ENCODE measurements at regions not wholly inside any gene's neighbourhood (a gene's known extent, or its start where the extent isn't known, plus 50 kb on each side); places are given as distances from the start of the nearest gene placed in this dataset.

DNA sequence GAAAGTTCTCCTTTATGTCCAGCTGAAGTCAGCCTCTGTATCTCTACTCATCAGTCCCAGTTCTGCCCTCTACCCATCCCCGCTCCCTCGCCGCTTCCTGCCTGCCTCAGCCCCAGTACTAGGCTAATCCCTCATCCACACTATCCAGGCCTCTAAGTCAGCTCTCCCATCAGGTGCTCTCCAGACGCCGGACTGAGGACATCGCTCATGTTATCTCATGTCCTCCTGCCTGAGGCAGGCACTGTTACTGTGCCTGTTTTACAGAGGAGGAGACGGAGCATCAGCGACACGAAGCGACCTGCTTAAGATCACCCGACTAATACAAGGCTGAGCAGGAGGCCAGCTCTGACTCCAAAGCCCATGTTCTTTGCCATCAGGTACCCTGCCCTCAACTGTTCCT lies 57.3 kb upstream of the RUNX3 start:
- DNase-seq (ENCODE audit: low read depth, low spot score) = no peak

DNA sequence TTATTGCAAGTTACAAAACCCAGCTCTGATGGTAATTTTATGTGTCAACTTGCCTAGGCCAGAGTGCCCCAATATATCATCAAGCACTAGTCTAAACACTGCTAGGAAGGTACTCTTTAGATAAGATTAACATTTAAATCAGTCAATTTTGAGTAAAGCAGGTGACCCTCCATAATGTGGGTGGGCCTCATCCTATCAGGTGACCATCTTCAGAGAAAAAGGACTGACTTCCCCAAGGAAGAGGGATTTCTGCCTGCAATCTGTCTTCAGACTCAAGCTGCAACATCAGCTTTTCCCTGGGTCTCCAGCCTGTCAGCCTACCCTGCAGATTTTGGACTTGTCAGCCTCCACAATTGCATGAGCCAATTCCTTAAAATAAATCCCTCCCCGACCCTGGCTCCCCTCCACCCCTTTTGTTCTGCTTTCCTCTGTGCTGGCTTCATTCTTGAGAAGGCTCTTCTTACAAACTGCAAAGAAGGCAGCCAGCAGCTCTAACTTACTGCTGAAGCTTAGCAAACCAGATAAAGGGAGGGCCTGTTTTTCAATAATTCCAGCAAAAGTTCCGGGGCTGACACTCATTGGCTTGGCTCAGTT lies 56.4 kb upstream of the RUNX3 start:
- no peak for DNase-seq (ENCODE audit: low read depth, low spot score)

GRCh38 chr1:24985737-24986136 lies 55.7 kb upstream of the RUNX3 start:
- no peak for DNase-seq (ENCODE audit: low read depth, low spot score)

DNA sequence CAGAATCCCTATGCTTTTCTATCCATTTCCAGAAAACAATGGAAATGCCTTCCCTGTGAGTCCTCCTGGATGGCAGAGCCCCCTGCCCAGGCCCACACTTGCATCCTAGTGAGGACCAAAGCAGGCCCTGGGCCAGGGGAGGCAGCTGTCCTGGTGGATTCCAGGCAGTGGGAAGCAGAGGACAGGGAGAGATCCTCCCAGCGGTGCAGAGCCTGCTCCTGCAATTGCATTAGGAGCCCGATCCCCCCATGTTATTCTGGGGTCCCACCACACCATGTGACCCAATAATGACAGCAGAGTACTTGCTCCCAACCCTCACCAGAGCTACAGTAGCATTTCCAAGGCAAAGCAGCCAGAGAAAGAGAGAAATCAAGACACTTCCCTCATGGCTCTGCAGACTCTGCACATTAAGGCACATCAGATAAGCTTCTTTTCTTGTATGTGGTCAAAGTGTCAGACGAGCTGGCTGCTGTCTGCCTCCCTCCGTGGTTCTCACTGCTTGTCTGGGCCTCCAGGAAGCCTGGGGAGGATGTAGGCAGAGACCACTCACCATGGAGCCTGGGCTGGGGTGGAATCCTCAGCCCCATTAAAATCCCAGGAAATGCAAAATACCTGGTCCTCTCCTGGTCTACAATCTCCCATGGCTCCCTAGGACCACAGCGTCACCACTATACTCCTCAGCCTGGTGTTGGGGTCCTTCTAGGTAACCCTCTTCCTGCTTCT lies 54.9 kb upstream of the RUNX3 start:
- DNase-seq (ENCODE audit: low read depth, low spot score) = no peak

DNA sequence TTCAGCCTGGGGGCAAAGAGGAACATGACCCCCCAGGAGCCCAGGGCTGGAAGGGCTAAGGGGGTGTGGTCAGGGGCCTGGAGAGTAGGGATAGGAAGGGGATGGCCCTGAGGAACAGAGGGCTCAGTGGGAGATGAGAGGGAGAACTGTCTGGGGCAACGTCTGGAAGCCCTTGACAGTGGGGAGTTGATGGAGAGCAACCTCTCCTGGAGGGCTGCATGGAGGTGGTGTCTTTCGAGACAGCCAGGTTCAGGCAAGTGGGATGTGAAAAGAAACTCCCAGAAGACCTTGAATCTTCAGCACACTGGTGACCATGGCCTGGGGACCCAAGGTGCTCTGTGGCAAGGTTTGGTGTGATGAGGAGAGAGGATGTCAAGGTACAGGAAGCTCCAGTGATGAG lies 54.2 kb upstream of the RUNX3 start:
- no peak for DNase-seq (ENCODE audit: low read depth, low spot score)

DNA sequence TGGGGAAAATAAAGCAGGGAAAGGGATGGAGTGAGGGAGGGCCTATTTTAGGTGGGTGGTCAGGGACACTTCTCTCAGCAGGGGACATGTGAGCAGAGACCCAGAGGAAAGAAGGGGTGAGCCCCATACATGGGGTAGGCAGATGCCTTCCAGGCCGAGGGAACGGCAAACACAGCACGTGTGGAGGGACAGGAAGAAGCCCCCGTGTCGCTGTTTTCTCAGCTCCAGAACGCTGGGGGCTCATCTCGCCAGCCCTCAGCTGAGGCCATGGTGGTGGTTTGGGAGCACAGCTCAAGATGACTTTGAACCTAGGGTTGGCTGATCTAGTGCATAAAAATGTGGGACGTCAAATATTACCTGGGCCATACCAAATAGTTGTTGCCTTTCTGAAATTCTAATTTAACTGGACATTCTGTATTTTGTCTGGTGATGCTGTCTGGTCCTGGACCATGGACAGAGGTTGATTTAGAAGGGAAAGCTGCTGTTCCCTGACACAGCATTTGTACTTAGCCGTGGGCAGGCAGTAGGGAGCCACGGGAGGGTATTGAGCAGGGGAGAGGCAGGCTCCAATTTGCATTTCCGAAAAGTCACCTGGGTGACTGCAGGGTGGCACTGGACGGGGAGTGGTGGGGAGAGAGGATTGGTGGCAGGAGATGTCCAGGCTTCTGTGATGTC lies 53.1 kb upstream of the RUNX3 start:
- DNase-seq (ENCODE audit: low read depth, low spot score) = no peak

- DNase-seq (ENCODE audit: low read depth, low spot score) = no peak
Observed at GRCh38 chr1:24981631-24982005, 51.5 kb upstream of the RUNX3 start.

- no peak for DNase-seq (ENCODE audit: low read depth, low spot score)
Observed at GRCh38 chr1:24980836-24981630, 51.0 kb upstream of the RUNX3 start.
